Fibroblast of mammary gland (primary cell): ENCODE measurements at regions not wholly inside any gene's neighbourhood (a gene's known extent, or its start where the extent isn't known, plus 50 kb on each side); places are given as distances from the start of the nearest gene placed in this dataset.

Experiments used
- DNase-seq: peaks from one replicate; pipeline ENCODE4 v3.0.0-alpha.2; 2010; ENCODE audit warnings: low read depth
- H3K4me3 ChIP-seq: 2 replicates; pipeline ENCODE4 v1.5.1; 2011; ENCODE audit warnings: low read depth, mild to moderate bottlenecking, low read length, moderate library complexity; ENCODE audit not compliant: control insufficient read depth
- CTCF ChIP-seq: conservative IDR thresholded peaks from 2 replicates; pipeline ENCODE4 v1.5.1; 2011; ENCODE audit warnings: low read depth, low read length, inconsistent platforms; ENCODE audit not compliant: control insufficient read depth, insufficient read depth

- no peak overlapping the region for H3K4me3 ChIP-seq
- no peak for TF ChIP-seq CTCF
- DNase-seq, result no peak
These were observed 164.9 kb upstream of the USP25 start for GRCh38 chr21:15564907-15565306.

DNA sequence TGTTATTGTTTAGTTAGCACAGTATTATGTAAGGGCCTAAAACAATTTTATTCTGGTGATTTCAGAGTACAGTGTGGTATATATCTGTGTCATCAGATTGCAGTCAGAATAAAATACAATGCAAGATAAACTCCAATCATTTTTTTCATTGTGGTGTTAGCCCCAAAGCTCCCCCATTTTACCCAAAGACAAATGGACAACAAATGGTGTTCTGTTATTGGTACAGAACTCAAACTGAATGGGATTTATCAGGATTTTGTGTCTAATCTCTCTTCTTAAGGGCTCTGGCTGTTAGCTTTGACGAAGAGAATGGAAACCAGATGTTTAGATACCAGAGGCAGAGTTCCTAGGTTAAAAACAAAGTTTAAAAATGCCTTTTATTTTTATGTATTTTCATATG, 163.1 kb upstream of the USP25 start:
- TF ChIP-seq CTCF, result no peak
- no peak for DNase-seq
- no peak overlapping the region for H3K4me3 ChIP-seq

GRCh38 chr21:15567191-15567590, 162.6 kb upstream of the USP25 start:
- no peak for TF ChIP-seq CTCF
- no peak for DNase-seq

GRCh38 chr21:15568516-15568915, 161.3 kb upstream of the USP25 start:
- no peak overlapping the region for H3K4me3 ChIP-seq
- TF ChIP-seq CTCF, result no peak
- no peak for DNase-seq

More at GRCh38 chr21:15567191-15567590, 162.6 kb upstream of the USP25 start:
- no peak overlapping the region for H3K4me3 ChIP-seq

GRCh38 chr21:15586752-15587427, 142.9 kb upstream of the USP25 start:
- TF ChIP-seq CTCF, result no peak
- no peak for DNase-seq
- H3K4me3 ChIP-seq, result no peak overlapping the region

DNA sequence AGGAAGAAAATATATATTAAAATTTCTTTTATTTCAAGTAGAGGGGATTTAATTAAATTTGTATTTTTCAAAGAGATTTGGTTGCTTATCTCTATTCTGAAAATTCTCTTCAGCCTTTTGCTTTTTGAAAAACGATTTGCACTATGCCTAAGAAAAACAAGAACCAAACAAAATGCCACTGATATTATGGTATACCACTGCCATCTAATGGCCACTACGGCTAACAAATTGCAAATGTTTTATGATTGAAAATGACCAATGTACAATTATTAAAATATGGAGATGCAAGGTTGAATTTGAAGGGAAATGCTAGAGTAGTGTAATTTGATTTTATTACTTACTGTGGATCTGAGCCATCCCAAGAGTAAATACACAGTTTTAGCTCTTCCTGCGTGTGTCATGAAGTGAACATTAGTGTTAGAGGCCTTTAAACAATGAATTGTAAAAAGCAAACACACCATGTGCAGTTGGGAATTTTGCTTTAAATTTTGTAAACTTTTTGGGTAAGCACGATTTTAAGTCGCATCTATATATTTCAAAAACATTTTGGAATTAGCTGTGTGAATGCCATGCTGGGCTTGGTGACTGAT, 137.4 kb upstream of the USP25 start:
- H3K4me3 ChIP-seq, result no peak overlapping the region

More for the DNA sequence above, 137.4 kb upstream of the USP25 start:
- DNase-seq, result peak; percentile 64
- peak; percentile 61 for TF ChIP-seq CTCF
